Ishikawa (cell line): ENCODE measurements at regions not wholly inside any gene's neighbourhood (a gene's known extent, or its start where the extent isn't known, plus 50 kb on each side); places are given as distances from the start of the nearest gene placed in this dataset.

Source experiments
- CREB1 ChIP-seq: IDR thresholded peaks from 2 replicates; pipeline ENCODE4 v1.6.1; 2012; ENCODE audit warnings: low read depth
- EGR1 ChIP-seq: IDR thresholded peaks from 2 replicates; pipeline ENCODE4 v1.6.1; 2012
- EP300 ChIP-seq: IDR thresholded peaks from 2 replicates; pipeline ENCODE4 v1.6.1; 2012; ENCODE audit warnings: borderline replicate concordance
- MAX ChIP-seq: IDR thresholded peaks from 2 replicates; pipeline ENCODE4 v1.6.1; 2012
- NFIC ChIP-seq: IDR thresholded peaks from 2 replicates; pipeline ENCODE4 v1.6.1; 2012
- RAD21 ChIP-seq: IDR thresholded peaks from 2 replicates; pipeline ENCODE4 v1.6.1; 2012; ENCODE audit warnings: low read depth
- REST ChIP-seq: IDR thresholded peaks from 2 replicates; pipeline ENCODE4 v1.6.1; 2012; ENCODE audit warnings: low read depth, mild to moderate bottlenecking
- TAF1 ChIP-seq: IDR thresholded peaks from 2 replicates; pipeline ENCODE4 v1.6.1; 2012; ENCODE audit warnings: low read depth, mild to moderate bottlenecking
- USF1 ChIP-seq: IDR thresholded peaks from 2 replicates; pipeline ENCODE4 v1.6.1; 2012
- YY1 ChIP-seq: IDR thresholded peaks from 2 replicates; pipeline ENCODE4 v1.6.1; 2012; ENCODE audit warnings: low read depth
- ZBTB7A ChIP-seq: IDR thresholded peaks from 2 replicates; pipeline ENCODE4 v1.6.1; 2012; ENCODE audit warnings: low read depth

- no peak for TF ChIP-seq EP300
- no peak for TF ChIP-seq REST
- no peak for TF ChIP-seq CREB1
- TF ChIP-seq EGR1: no peak
- TF ChIP-seq RAD21: no peak
- no peak for TF ChIP-seq YY1
- TF ChIP-seq MAX: no peak
- TF ChIP-seq TAF1: no peak
- TF ChIP-seq USF1: no peak
- TF ChIP-seq NFIC: no peak
- TF ChIP-seq ZBTB7A: no peak
These were observed 90.3 kb upstream of the IMPG1 start for GRCh38 chr6:76162811-76163210.
